ENCODE measurements at regions not wholly inside any gene's neighbourhood (a gene's known extent, or its start where the extent isn't known, plus 50 kb on each side); places are given as distances from the start of the nearest gene placed in this dataset.

- DNase-seq (ENCODE audit: low spot score), result no peak
- TF ChIP-seq CTCF (IDR thresholded peaks at IDR 0.05; ENCODE audit: extremely low read depth, insufficient read depth, missing control alignments), result no peak
- in situ Hi-C loops (cut with MboI; ENCODE audit: low pct_unique_long_range_greater_than_20kb, low sequenced_read_pairs, unreplicated experiment), result loop anchor here (10.0 kb wide), 1 partner anchor 189 kb away; no protein-coding TSS in a partner anchor
Measured at GRCh38 chr21:38166173-38166535, 90.6 kb upstream of the KCNJ15 start.

GRCh38 chr21:38167345-38167744, 89.4 kb upstream of the KCNJ15 start:
- in situ Hi-C loops (cut with MboI; ENCODE audit: low pct_unique_long_range_greater_than_20kb, low sequenced_read_pairs, unreplicated experiment), result loop anchor here (10.0 kb wide), 1 partner anchor 187 kb away; no protein-coding TSS in a partner anchor
- DNase-seq (ENCODE audit: low spot score), result no peak
- TF ChIP-seq CTCF (IDR thresholded peaks at IDR 0.05; ENCODE audit: extremely low read depth, insufficient read depth, missing control alignments), result no peak

GRCh38 chr21:38170283-38170682, 86.5 kb upstream of the KCNJ15 start:
- peak; percentile 66 for TF ChIP-seq CTCF (IDR thresholded peaks at IDR 0.05; ENCODE audit: extremely low read depth, insufficient read depth, missing control alignments)
- in situ Hi-C loops (cut with MboI; ENCODE audit: low pct_unique_long_range_greater_than_20kb, low sequenced_read_pairs, unreplicated experiment), result no loop called here
- DNase-seq (ENCODE audit: low spot score), result no peak

DNA sequence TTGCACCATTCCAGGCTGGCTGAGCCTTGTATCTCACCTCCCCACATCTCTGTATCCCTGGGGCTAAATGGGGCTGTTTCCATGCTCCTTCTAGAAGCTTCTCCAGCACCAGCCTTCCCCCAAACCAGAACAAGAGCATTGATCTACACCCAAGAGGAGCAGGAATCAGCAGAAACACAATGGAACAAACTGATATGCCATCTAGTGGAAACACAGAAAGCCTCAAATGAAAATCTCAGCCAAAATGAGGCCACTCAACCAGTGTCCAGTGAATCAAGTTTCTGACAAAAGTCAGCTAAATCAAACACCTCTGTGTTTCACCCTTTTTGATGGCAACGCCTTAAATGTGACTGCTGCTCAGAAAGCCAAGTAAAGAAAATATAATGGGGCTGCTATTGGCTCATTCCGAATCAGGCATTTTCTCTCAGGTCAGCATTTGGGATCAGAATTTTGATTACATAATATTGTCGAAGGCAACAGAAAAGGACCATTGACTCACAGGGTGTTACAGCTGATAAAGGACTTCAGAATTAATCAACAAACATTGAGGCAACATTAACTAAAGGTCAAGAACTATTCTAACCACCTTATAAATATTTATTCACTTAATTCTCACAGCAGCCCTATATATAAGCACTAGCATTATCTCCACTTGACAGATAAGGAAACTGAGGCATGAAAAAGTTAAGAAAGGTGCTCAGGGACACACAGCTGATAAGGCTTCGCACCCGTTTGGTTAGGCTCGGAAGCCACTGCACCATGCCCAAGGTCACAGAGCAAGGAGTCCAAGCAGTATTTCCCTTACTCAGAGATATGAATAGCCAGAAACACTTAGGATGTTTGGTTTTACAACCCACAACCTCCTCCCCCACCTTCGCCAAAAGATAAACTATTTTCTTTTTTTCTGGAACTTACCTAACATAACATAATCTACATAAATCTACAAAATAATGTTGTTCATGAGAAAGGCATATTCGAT, 85.8 kb upstream of the KCNJ15 start:
- DNase-seq (ENCODE audit: low spot score), result no peak
- in situ Hi-C loops (cut with MboI; ENCODE audit: low pct_unique_long_range_greater_than_20kb, low sequenced_read_pairs, unreplicated experiment), result no loop called here
- TF ChIP-seq CTCF (IDR thresholded peaks at IDR 0.05; ENCODE audit: extremely low read depth, insufficient read depth, missing control alignments), result no peak

DNA sequence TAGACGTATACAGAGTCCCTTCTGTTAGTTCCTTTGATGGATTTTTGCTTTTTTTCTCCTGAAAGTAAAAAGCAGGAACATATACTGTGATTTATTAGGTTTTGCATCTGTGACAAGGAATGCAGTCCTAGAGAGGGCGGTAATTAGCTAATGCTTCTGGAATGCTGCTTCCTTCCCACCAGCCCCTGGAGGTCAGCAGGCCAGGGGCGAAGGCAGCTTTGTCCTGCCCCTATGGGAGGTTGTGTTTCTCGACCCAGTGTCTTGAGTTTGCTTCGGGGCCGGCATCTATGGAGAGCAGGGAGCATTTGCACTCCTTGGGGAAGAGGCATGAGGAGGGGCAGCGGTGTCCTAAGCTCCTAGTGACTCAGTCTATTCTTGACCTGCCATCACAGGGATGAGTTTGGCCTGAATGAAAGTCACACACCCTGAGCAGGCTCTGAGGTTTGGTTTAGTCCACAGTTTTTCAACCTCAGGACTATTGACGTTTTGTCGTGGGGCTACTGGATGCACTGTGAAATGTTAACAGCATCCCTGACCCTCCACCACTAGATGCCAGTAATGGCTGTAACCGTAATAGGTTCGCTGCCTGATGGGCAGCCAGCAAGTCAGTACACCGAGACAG, 85.0 kb upstream of the KCNJ15 start:
- in situ Hi-C loops (cut with MboI; ENCODE audit: low pct_unique_long_range_greater_than_20kb, low sequenced_read_pairs, unreplicated experiment), result no loop called here
- DNase-seq (ENCODE audit: low spot score), result no peak
- peak; percentile 40 for TF ChIP-seq CTCF (IDR thresholded peaks at IDR 0.05; ENCODE audit: extremely low read depth, insufficient read depth, missing control alignments)

- in situ Hi-C loops (cut with MboI; ENCODE audit: low pct_unique_long_range_greater_than_20kb, low sequenced_read_pairs, unreplicated experiment), result no loop called here
- DNase-seq (ENCODE audit: low spot score), result no peak
- no peak for TF ChIP-seq CTCF (IDR thresholded peaks at IDR 0.05; ENCODE audit: extremely low read depth, insufficient read depth, missing control alignments)
Measured at GRCh38 chr21:38173276-38174035, 83.3 kb upstream of the KCNJ15 start.
